Colonic mucosa (tissue), 4 donors: ENCODE measurements at regions not wholly inside any gene's neighbourhood (a gene's known extent, or its start where the extent isn't known, plus 50 kb on each side); places are given as distances from the start of the nearest gene placed in this dataset.

ENCODE experiments used
- DNase-seq: peaks from one replicate; pipeline ENCODE4 v3.0.0-alpha.2; 2020
- H3K27ac ChIP-seq: fragments of 200-600 bp; one replicate; pipeline ENCODE4 v1.8.0; 2021
- H3K27me3 ChIP-seq: fragments of 200-600 bp; one replicate; pipeline ENCODE4 v1.8.0; 2021
- H3K36me3 ChIP-seq: fragments of 200-600 bp; one replicate; pipeline ENCODE4 v1.8.0; 2021
- H3K4me1 ChIP-seq: fragments of 200-600 bp; one replicate; pipeline ENCODE4 v1.8.0; 2021; ENCODE audit warnings: mild to moderate bottlenecking
- H3K4me3 ChIP-seq: fragments of 200-600 bp; one replicate; pipeline ENCODE4 v1.8.0; 2021
- H3K9ac ChIP-seq, 2 donors: one replicate each; pipeline ENCODE4 v1.7.0; 2013; ENCODE audit warnings: control low read depth in 2 of 2, low read depth in 2 of 2, low read length in 2 of 2
- H3K9me3 ChIP-seq: fragments of 200-600 bp; one replicate; pipeline ENCODE4 v1.8.0; 2021
- CTCF ChIP-seq: fragments of 200-600 bp; IDR thresholded peaks from one replicate; pipeline ENCODE4 v1.8.0; 2022; ENCODE audit warnings: antibody characterized with exemption, mild to moderate bottlenecking
- intact Hi-C: fragments of 100-400 bp; cut with DNase I; formaldehyde crosslinking; loops from one replicate; pipeline ENCODE4 v1.14.1; 2022
- donor health status: healthy.
- donor health status: DM: no; HTN: no; CAD: no.
- donor health status: DM: no; HTN: no; CAD: no.

DNA sequence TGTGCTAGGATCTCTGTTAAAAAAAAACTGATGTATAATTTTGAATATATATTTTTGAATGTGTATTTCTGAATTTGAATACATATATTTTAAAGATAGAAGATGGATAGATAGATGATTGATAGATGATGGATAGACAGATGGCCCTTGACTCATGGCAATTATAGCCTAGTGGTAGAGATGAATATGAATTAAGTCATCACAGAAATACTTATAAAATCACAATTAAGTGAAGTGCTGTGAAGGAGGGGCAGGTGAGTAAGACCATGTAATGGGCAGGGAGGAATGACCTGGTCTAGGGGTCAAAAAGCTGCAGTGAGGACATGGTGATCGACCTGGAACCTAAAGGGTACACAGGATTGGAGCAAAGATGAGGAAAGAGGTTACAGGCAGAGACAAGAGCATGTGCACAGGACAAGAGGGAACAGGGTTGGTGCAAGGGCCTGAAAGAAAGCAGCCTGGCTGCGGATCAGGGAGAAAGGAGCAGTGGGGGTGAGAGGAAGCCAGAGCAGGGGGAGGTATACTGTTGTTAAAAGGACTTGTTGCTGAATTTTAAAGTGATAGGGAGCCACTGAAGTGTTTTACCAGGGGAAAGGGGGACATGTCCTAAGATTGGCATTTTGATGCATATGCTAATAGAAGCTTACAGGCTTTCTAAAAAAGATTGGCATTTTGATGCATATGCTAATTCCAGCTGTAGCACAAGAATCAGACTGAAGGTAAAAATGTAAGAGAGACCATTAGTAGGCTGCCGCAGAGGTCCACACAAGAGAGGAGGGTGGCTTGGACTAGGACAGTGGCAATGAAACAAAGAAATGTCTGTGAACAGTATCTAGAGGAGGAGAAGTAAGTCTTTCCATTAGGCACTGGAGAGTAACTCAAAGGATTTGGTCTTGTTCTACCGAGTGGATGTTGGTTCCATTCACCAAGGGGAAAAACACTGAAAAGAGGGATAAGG is 527.8 kb downstream of the AGTPBP1 start:
- Histone ChIP-seq H3K36me3 (no peaks in the 10 kb centered on the region), H3K4me3 (no peak overlapping the region), H3K9ac (no peak overlapping the region), H3K4me1 (no peaks in the 10 kb centered on the region), H3K9me3 (no peaks in the 10 kb centered on the region), H3K27me3 (no peaks in the 10 kb centered on the region), H3K27ac (no peak overlapping the region)
- no peak for TF ChIP-seq CTCF
- no peak for DNase-seq
- intact Hi-C loops, result no loop called here

GRCh38 chr9:85212887-85213286 is 528.9 kb downstream of the AGTPBP1 start:
- H3K27me3 ChIP-seq, result no peaks in the 10 kb centered on the region
- no peak for TF ChIP-seq CTCF
- no peak overlapping the region for H3K27ac ChIP-seq
- no peak for DNase-seq
- H3K9ac ChIP-seq, result no peak overlapping the region
- intact Hi-C loops, result no loop called here
- no peaks in the 10 kb centered on the region for H3K4me1 ChIP-seq
- no peak overlapping the region for H3K4me3 ChIP-seq
- H3K9me3 ChIP-seq, result no peaks in the 10 kb centered on the region
- H3K36me3 ChIP-seq, result no peaks in the 10 kb centered on the region

GRCh38 chr9:85212209-85212608 is 529.5 kb downstream of the AGTPBP1 start:
- no peak overlapping the region for H3K9ac ChIP-seq
- no peak overlapping the region for H3K27ac ChIP-seq
- no peak for DNase-seq
- H3K4me3 ChIP-seq, result no peak overlapping the region
- intact Hi-C loops, result no loop called here
- no peaks in the 10 kb centered on the region for H3K27me3 ChIP-seq
- no peaks in the 10 kb centered on the region for H3K36me3 ChIP-seq
- no peak for TF ChIP-seq CTCF
- H3K4me1 ChIP-seq, result no peaks in the 10 kb centered on the region
- no peaks in the 10 kb centered on the region for H3K9me3 ChIP-seq

DNA sequence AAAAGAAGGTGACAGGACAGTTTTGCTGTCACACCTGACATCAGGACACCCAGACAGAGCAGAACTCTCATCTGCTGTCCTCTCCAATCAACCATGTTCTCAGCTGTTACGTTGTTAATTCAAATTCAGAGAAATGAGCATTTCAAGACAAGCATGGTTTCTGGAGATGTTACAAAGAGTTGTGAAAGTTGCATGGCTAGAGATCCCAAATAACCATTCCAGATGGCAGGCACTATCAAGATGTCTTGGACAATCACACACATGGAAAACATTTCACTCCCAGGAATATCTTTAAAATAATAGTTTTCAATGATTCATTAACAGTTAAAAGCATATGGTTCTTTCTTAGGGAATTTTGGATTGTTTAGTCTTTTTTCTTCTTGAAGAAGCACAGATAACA is 533.1 kb downstream of the AGTPBP1 start:
- Histone ChIP-seq H3K9me3 (no peaks in the 10 kb centered on the region), H3K27ac (no peak overlapping the region), H3K27me3 (no peaks in the 10 kb centered on the region), H3K4me3 (no peak overlapping the region), H3K9ac (no peak overlapping the region), H3K4me1 (no peaks in the 10 kb centered on the region), H3K36me3 (no peaks in the 10 kb centered on the region)
- no peak for TF ChIP-seq CTCF
- intact Hi-C loops, result no loop called here
- DNase-seq, result no peak

DNA sequence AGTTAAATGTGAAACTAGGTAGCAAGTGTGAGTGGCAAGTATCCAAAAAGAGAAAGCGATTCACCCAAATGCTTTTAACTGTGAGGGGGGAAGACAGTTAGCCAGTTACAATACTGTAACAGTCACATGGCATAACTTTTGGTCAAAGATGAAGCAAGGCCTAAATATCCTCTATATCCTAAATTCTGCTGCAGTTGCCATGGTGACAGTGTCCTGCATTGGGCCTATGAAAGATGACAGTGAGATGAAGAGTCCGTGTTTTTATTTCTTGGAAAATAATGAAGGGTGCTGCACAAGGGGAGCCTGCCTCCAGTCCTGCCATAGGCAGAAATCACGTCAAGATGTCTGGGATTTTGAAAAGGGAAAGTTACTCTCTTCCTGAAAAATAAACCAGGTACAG is 534.6 kb downstream of the NTRK2 start:
- H3K27me3 ChIP-seq, result no peaks in the 10 kb centered on the region
- no peak overlapping the region for H3K4me3 ChIP-seq
- H3K4me1 ChIP-seq, result no peaks in the 10 kb centered on the region
- no peak for TF ChIP-seq CTCF
- H3K36me3 ChIP-seq, result no peaks in the 10 kb centered on the region
- no peak overlapping the region for H3K27ac ChIP-seq
- H3K9me3 ChIP-seq, result no peaks in the 10 kb centered on the region
- intact Hi-C loops, result no loop called here
- DNase-seq, result no peak
- no peak overlapping the region for H3K9ac ChIP-seq
